AG09309 (cell line): ENCODE measurements at regions not wholly inside any gene's neighbourhood (a gene's known extent, or its start where the extent isn't known, plus 50 kb on each side); places are given as distances from the start of the nearest gene placed in this dataset.

Experiments
- DNase-seq: peaks from one replicate; pipeline ENCODE4 v3.0.0-alpha.2; 2010; ENCODE audit warnings: low read depth
- H3K4me3 ChIP-seq: 2 replicates; pipeline ENCODE4 v1.5.1; 2011; ENCODE audit warnings: mild to moderate bottlenecking, low read depth, low read length, moderate library complexity; ENCODE audit not compliant: control insufficient read depth
- CTCF ChIP-seq: IDR thresholded peaks from 2 replicates; pipeline ENCODE4 v1.5.1; 2011; ENCODE audit warnings: mild to moderate bottlenecking, low read depth, low read length, inconsistent platforms; ENCODE audit not compliant: insufficient read depth, control insufficient read depth; ENCODE audit errors: missing control alignments

- no peak overlapping the region for H3K4me3 ChIP-seq
- DNase-seq, result no peak
- no peak for TF ChIP-seq CTCF
Measured at GRCh38 chr12:34390171-34390841, 368.0 kb downstream of the ALG10 start.

- no peak for TF ChIP-seq CTCF
- H3K4me3 ChIP-seq, result no peak overlapping the region
- DNase-seq, result no peak
Measured at GRCh38 chr12:34390846-34391700, 368.8 kb downstream of the ALG10 start.

- DNase-seq, result no peak
- no peak for TF ChIP-seq CTCF
- H3K4me3 ChIP-seq, result no peak overlapping the region
Measured at GRCh38 chr12:34391771-34392581, 369.7 kb downstream of the ALG10 start.

- no peak overlapping the region for H3K4me3 ChIP-seq
- TF ChIP-seq CTCF, result no peak
- no peak for DNase-seq
Measured at GRCh38 chr12:34392741-34393085, 370.4 kb downstream of the ALG10 start.

- no peak for TF ChIP-seq CTCF
- H3K4me3 ChIP-seq, result no peak overlapping the region
- no peak for DNase-seq
Measured at GRCh38 chr12:34393086-34393820, 371.0 kb downstream of the ALG10 start.

- no peak for TF ChIP-seq CTCF
- DNase-seq, result no peak
- H3K4me3 ChIP-seq, result no peak overlapping the region
Measured at GRCh38 chr12:34393821-34394150, 371.5 kb downstream of the ALG10 start.
